ENCODE measurements at regions not wholly inside any gene's neighbourhood (a gene's known extent, or its start where the extent isn't known, plus 50 kb on each side); places are given as distances from the start of the nearest gene placed in this dataset.

GRCh38 chr6:27591699-27592480 is 119.0 kb upstream of the ZNF184 start (continued):
- TF ChIP-seq BRCA1 (CRISPR knock-in tag; IDR thresholded peaks at IDR 0.05), result 0 out of 2 replicates have a peak, but pooled peaks have one; percentile 74
- 0 out of 2 replicates have a peak, but pooled peaks have one; percentile 37 for TF ChIP-seq RFXANK (CRISPR knock-in tag; IDR thresholded peaks at IDR 0.05)
- TF ChIP-seq RXRB (CRISPR knock-in tag; IDR thresholded peaks at IDR 0.05; ENCODE audit: borderline replicate concordance), result peak; percentile 46; the same call in 1 of the 2 replicates
- TF ChIP-seq HNF4A (CRISPR knock-in tag; IDR thresholded peaks at IDR 0.05), result peak; percentile 51
- TF ChIP-seq PRPF4 (IDR thresholded peaks at IDR 0.05; ENCODE audit: low read depth, low read length, poor library complexity, severe bottlenecking), result peak; percentile 75
- TF ChIP-seq ISX (CRISPR knock-in tag; conservative IDR thresholded peaks at IDR 0.05), result no peak
- TF ChIP-seq ZSCAN29 (CRISPR knock-in tag; conservative IDR thresholded peaks at IDR 0.05), result peak; percentile 12; the same call in 1 of the 2 replicates
- peak; percentile 42; the same call in 1 of the 2 replicates for TF ChIP-seq ISL2 (CRISPR knock-in tag; IDR thresholded peaks at IDR 0.05)
- TF ChIP-seq ZNF530 (CRISPR knock-in tag; IDR thresholded peaks at IDR 0.05; ENCODE audit: low read depth), result no peak
- TF ChIP-seq RARA (CRISPR knock-in tag; IDR thresholded peaks at IDR 0.05), result no peak
- 0 out of 2 replicates have a peak, but pooled peaks have one; percentile 13 for TF ChIP-seq CCDC6 (CRISPR knock-in tag; IDR thresholded peaks at IDR 0.05)
- 0 out of 2 replicates have a peak, but pooled peaks have one; percentile 16 for TF ChIP-seq ZNF678 (CRISPR knock-in tag; IDR thresholded peaks at IDR 0.05)
- peak; percentile 5; the same call in 1 of the 2 replicates for TF ChIP-seq FOSL2 (CRISPR knock-in tag; IDR thresholded peaks at IDR 0.05)
- peak; percentile 73; the same call in 1 of the 2 replicates for TF ChIP-seq NKX3-1 (CRISPR knock-in tag; IDR thresholded peaks at IDR 0.05)
- peak; percentile 54; the same call in 1 of the 2 replicates for TF ChIP-seq ZNF205 (CRISPR knock-in tag; IDR thresholded peaks at IDR 0.05)
- peak; percentile 96 for TF ChIP-seq MAF1 (CRISPR knock-in tag; IDR thresholded peaks at IDR 0.05; ENCODE audit: borderline replicate concordance)
- TF ChIP-seq ZNF224 (CRISPR knock-in tag; IDR thresholded peaks at IDR 0.05), result no peak
- 0 out of 2 replicates have a peak, but pooled peaks have one; percentile 13 for TF ChIP-seq ZNF501 (CRISPR knock-in tag; IDR thresholded peaks at IDR 0.05)
- TF ChIP-seq, protein P1, sequence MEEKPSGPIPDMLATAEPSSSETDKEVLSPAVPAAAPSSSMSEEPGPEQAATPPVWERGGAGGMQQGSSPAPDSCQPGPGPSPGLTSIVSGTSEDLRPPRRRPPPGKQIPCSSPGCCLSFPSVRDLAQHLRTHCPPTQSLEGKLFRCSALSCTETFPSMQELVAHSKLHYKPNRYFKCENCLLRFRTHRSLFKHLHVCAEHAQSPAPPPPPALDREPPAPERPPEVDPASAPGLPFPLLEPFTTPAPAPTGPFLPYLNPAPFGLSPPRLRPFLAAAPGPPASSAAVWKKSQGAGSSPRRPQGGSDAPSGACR (CRISPR knock-in tag; IDR thresholded peaks at IDR 0.05), result 0 out of 2 replicates have a peak, but pooled peaks have one; percentile 43
- no peak for TF ChIP-seq KDM2A (CRISPR knock-in tag; IDR thresholded peaks at IDR 0.05; ENCODE audit: borderline replicate concordance, low read depth)
- TF ChIP-seq, protein P2, sequence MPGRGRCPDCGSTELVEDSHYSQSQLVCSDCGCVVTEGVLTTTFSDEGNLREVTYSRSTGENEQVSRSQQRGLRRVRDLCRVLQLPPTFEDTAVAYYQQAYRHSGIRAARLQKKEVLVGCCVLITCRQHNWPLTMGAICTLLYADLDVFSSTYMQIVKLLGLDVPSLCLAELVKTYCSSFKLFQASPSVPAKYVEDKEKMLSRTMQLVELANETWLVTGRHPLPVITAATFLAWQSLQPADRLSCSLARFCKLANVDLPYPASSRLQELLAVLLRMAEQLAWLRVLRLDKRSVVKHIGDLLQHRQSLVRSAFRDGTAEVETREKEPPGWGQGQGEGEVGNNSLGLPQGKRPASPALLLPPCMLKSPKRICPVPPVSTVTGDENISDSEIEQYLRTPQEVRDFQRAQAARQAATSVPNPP (CRISPR knock-in tag; IDR thresholded peaks at IDR 0.05), result no peak
- TF ChIP-seq YY1 (IDR thresholded peaks at IDR 0.05; ENCODE audit: insufficient read depth, insufficient replicate concordance, low read depth, low read length), result no peak
- no peak for TF ChIP-seq SOX13 (IDR thresholded peaks at IDR 0.05)
- TF ChIP-seq SOX13 (CRISPR knock-in tag; conservative IDR thresholded peaks at IDR 0.05 in 1 of 2, IDR thresholded peaks at IDR 0.05 in 1 of 2), result 0 out of 4 replicates have a peak, but pooled peaks of 1 of the 2 experiments have one; percentile 11
- TF ChIP-seq ZNF33A (CRISPR knock-in tag; IDR thresholded peaks at IDR 0.05; ENCODE audit: borderline replicate concordance), result 0 out of 2 replicates have a peak, but pooled peaks have one; percentile 34
- TF ChIP-seq HOXA5 (CRISPR knock-in tag; IDR thresholded peaks at IDR 0.05), result peak; percentile 57; the same call in 1 of the 2 replicates
- TF ChIP-seq GATAD2A (CRISPR knock-in tag; IDR thresholded peaks at IDR 0.05), result peak; percentile 41; the same call in 1 of the 2 replicates
- no peak for TF ChIP-seq ZNF441 (CRISPR knock-in tag; IDR thresholded peaks at IDR 0.05; ENCODE audit: borderline replicate concordance)
- peak; percentile 52 for TF ChIP-seq ELF3 (CRISPR knock-in tag; IDR thresholded peaks at IDR 0.05)
- TF ChIP-seq ZNF749 (CRISPR knock-in tag; IDR thresholded peaks at IDR 0.05; ENCODE audit: borderline replicate concordance), result no peak
- no peak for TF ChIP-seq ARHGAP35 (CRISPR knock-in tag; IDR thresholded peaks at IDR 0.05; ENCODE audit: borderline replicate concordance)
- peak; percentile 35; the same call in 1 of the 2 replicates for TF ChIP-seq HDAC2 (CRISPR knock-in tag; IDR thresholded peaks at IDR 0.05)

Measured in HepG2 (cell line).